NB4 (cell line): ENCODE measurements at regions not wholly inside any gene's neighbourhood (a gene's known extent, or its start where the extent isn't known, plus 50 kb on each side); places are given as distances from the start of the nearest gene placed in this dataset.

Experiments
- CTCF ChIP-seq: IDR thresholded peaks from one replicate; pipeline ENCODE4 v1.5.1; 2012; ENCODE audit warnings: low read depth, low read length
- MYC ChIP-seq: IDR thresholded peaks from 2 replicates; pipeline ENCODE4 v1.6.1; 2011; ENCODE audit warnings: low read depth, low read length
- POLR2A ChIP-seq: IDR thresholded peaks from 2 replicates; pipeline ENCODE4 v1.6.1; 2011; ENCODE audit warnings: mild to moderate bottlenecking; ENCODE audit not compliant: insufficient read length; ENCODE audit errors: extremely low read depth

GRCh38 chr3:130263708-130264107, 81.8 kb upstream of the COL6A5 start:
- TF ChIP-seq POLR2A (no peak), MYC (no peak), CTCF (no peak)
